Anterior cingulate cortex (tissue), 58 donors: ENCODE measurements at regions not wholly inside any gene's neighbourhood (a gene's known extent, or its start where the extent isn't known, plus 50 kb on each side); places are given as distances from the start of the nearest gene placed in this dataset.

ENCODE experiments used
- DNase-seq, 58 donors: peaks; one replicate each; lab custom pipeline; 2025; lab: John Stamatoyannopoulos, UW

DNA sequence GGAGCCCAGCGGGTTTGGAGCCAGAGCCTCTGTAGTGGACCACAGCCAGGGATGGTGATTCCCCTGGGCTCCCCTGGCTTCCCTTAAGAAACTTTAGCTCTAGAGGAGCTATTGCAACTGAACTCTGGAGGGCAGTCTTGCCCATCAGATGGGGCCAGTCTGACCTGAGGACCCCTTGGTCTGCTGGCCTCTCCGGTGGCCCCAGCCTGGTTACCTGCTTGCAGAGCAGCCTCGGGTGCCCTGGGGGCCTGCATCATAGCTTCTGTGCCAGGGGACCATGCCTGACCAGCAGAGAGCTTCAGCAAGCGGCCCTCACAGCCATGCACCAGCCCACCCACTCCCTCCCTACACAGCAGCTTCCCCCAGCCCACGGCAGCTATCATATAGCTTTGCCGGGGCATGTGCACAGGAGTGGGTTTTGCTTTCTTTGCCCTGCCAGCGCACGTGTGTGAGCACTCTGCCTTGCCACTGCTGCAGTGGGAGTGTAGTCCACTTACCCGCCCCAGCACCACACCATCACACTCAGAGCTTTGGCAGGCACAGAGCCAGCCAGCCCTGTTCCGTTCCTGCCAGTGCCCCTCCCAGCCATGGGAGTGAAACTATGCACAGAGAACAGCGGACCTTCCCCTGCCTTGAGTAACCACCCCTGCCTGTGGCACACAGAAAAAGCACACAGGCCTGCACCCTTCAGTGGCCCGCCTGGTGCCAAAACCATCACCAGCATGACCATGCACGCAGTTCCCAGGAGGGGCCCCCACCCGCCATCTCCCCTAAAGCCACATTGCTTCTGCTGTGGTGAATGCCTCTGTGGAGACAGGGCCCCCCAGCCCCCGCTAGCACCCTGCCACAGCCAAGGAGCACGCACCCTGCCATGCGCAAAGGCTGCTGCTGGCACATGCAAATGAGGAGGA is 442.9 kb upstream of the NEGR1 start:
- no peak for DNase-seq

DNA sequence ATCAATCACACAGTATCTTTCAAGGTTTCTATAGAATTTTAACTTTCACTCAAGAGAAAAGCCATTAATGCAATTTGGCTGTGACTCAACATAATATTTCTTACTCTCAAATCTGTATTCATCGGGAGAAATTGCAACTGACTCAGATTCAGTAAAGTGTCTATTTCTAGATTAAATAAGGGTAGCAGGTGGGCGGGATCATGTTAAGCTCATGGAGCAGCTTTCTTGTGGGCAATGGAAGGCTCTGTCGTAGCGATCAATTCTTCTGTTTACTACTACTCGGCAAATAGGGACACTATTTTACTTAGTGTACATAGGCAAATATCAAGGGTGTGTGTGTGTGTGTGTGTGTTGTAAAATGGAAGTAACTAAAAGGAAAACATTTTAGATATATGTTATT is 423.6 kb upstream of the NEGR1 start:
- no peak for DNase-seq

DNA sequence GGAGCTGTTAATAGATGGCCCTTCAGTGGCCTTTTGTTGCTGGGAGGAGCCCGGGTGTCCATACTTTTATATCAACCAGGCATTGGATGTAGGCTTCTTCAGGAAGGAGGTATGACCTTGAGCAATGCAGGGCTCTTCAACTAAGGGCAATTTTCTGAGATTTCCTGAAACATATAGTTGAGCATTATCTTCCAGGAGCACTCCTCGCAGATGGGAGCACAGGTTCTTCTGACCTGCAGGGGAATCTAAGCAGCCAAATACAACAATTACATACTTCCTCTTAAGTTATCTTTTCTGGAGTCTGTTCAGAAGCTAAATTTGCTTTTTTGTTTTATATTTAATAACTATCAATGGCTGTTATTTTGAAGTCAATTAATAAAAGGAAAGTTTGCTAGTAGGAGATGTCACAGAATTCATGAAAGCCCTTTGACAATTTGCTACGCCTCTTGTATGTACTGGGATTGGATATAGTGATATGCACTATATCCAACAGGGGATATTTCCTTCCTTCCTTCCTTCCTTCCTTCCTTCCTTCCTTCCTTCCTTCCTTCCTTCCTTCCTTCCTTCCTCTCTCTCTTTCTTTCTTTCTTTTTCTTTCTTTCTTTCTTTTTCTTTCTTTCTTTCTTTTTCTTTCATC is 422.6 kb upstream of the NEGR1 start:
- no peak for DNase-seq

DNA sequence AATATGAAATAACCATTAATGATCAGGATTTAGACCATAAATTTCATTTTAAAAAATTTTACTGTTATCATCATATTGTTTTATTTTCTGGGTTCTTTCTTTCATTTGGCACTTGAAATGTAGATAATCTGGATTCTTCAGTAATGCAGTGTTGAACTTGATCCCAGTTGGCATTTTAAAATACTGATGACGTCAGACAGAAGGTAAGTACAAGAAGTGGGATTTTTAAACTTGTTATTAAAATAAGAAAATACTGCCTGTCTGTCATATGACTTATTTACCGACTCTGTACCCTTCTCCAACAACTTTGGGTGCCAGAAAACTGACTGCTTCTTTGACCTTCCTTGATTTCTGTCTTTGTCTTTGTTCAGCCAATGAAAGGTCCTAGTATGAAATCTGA is 415.1 kb upstream of the NEGR1 start:
- no peak for DNase-seq

DNA sequence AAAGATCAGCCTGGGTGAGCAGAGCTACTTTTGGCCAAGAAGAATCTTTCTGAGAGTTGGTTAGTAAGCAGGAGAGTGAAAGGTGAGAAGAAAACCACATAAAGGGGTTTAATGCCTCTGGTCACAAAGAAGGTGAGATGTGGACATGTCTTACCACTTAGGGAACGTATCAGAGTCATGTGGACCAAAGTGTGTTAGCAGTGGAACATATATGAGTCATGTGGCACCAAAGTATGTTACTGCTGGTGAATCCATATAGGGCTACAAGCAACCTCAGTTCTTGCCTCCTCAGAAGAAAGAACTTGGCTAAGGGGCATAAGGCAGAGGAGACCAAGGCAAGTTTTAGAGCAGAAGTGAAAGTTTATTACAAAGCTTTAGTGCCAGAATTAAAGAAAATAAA is 411.6 kb upstream of the NEGR1 start:
- DNase-seq, result no peak

DNA sequence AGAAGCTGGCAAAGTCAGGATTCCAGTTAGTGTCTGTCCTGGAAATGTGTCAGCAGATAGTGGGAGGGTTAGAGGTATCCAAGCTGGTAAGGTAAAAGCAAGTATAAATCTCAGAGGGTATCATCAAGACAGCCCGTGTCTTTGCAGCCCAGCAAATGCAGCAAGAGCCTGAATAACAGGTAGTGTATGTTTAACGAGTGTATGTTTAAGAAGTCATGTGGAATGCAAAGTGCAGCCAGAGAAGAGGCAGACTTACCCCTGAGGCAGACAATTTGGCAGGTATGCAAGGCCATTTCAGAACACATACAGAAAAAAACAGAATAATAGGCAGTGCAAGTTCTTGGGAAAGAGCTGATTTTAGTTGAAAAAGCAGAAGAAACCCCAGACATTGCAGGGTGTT is 411.0 kb upstream of the NEGR1 start:
- DNase-seq, result no peak

DNA sequence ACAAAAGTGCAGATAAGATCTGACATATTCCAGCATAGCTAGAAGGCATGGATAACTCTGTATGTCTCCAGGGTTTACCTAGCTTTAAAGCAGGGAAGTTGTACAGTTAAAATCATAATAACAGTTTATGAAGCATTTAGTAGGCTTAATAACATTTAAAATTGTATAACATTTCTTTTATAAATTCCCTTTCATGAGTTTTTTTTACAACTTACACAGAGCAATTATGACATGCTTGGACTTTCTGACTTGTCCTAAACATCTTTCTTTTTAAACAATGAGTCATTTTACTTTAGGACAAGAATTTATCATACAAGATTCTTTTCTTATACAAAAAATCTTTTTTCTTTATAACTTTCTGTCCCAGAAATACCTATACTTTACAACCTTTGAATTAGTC is 408.5 kb upstream of the NEGR1 start:
- DNase-seq, result no peak

DNA sequence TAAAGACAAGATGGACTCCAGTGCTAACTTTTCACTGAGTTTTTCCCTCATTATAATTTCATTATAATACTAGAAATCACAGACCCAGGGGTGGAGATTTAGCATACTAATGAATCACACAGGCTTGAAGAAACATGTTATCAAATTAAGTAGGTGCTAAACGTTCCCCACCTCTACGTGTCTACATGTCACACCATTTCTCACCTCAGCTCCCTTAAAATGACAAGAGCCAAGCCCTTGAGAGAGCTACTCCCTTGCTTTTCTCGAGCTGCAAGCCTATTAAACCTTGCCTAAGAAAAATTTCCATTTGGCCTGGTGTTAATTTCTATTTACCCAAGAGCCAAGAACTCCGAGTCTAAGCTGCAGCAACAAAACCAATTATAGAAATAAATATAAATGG is 396.3 kb upstream of the NEGR1 start:
- DNase-seq, result no peak

DNA sequence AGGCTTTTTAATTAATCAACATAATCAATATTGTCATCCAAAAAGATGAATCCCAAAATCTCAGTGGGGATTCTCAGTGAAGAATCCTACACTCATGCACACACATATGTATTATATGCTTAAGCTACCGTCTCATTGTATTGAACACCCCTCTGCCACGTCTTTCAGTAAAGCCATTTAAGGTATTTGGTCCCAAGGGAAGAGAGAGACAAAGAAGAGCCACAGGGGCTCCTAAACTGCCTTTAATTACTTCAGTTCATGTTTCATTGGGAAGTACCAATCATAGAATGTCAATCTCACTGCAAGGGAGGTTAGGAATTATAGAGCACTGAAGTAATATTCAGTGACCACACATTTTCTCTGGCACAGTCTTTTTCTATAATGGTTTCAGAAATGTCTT is 388.6 kb upstream of the NEGR1 start:
- no peak for DNase-seq

DNA sequence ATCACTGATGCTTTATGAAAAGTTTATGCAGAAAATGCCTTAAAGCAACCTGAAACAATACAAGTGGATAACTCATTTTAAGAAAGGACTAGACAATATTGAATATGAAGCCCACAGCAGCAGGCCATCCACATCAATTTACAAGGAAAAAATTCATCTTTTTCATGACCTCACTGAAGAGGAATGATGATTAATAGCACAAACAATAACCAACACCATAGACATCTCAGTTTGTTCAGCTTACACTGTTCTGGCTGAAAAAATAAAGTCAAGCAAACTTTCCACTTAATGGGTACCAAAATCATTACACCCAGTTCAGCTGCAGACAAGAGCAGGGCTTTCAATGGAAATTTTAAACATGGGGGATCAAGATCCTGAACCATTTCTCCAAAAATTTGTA is 380.6 kb upstream of the NEGR1 start:
- no peak for DNase-seq

DNA sequence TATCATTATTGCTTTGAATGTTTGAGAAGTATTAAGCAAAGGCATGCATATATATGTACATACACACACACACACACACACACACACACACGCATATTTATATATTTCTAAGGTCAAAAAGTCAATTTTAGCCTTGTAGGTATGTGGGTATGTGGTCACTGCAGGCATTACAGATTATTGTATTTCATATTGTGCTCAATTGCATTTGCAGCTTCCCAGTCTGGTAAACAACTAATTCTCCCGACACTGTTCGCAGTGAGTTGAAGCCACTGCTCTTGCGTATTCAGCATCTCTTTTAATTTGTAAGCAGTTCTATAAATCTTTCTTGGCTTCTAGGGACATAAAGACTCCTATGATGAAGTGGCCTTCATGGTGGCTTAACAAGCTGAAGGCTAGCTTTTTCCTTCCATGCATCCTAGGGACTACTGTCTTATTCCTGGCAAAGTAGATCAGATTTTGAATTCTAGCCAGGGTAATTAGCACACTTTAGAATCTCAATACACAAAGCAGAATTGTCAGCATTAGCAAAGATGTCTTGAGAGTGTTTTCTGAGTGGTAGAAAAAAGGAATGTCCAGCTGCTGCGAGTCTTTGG is 368.6 kb upstream of the NEGR1 start:
- no peak for DNase-seq

DNA sequence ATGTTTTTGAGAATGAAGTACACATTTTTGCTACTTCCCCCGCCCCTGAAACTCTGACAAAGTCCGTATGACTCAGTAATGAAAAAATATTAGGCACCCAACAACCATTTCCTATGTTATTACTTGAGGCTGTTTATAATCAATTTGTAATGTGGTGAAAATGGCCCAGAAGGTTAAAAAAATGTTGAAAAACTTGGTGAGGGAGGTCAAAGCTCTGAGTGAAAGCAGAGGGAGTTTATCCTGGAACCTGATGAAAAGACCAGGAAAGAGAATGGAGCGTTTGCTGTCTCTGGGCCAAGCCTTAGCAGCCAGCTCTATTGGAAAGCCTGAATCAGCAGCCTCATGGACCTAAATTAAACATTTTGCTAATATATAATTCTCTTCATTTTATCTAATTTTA is 367.7 kb upstream of the NEGR1 start:
- peak in 2 of 58 donors; percentile 2 for DNase-seq

DNA sequence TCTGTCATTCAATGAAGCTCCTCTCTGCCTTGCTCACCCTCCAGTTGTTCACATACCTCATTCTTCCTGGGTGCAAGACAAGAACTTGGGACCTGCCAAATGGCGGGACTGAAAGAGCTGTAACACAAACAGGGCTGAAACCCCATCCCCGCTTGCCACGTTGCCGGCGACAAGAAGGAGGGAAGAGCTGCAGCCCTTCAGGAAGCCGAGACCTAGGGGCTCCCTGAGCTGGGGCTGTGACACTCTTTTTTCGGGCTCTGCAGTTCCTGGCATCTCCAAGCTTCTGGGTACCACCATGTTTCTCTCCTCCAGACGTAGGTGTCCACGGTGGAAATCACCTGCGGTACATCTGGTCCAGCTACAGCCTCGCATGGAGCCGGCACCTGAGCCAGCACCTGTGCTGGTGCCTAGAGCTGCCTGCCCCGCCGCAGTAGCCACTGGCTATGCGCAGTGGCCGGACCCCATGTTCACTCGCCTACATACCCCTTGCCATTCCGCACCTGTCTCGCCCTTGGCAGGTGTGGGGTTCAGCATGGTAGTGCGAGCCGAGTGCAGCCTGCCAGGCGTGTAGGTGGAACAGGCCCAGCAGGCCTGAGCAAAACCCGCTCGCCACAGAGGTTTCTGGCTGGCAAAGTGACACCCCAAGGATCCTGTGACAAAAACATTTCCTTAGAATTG is 367.0 kb upstream of the NEGR1 start:
- peak in 2 of 58 donors; percentile 2 to 12 for DNase-seq

DNA sequence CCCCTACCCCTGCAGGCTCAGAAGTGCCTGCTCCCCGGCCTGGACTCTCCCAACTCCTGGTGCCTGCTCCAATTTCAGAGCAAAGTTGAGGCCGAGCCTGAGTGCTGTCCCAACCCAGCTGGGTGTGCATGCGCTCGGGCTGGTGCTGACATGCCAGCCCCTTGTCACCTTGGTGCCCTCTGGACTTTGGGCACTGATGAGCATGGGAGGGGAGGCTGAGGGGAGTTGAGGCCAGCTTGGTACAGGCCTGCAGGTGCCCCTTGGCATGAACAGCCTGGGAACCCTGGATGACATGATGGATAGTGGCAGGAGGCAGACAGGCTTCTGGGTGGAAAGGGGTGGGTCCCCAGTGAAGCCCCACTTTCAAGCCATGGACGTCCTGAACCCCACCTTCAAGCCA is 366.1 kb upstream of the NEGR1 start:
- peak in 1 of 58 donors; percentile 1 for DNase-seq

DNA sequence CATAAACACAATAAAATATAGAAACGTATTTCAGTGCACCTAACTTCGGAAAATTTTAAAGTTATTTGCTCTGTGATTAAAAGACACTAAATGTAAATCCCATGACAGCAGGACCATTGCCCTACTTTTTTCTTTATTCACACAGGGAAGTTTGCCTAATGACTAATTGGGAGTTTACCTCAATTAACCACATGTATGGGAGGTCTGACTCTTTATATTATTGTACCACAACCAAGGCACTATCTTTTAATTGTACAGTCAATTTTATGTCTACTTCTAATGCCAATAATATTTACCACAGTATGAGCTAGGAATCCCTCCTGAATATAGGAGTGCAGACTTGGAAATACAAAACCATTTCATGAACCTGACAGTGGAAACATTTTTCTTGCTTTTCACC is 360.8 kb upstream of the NEGR1 start:
- no peak for DNase-seq

DNA sequence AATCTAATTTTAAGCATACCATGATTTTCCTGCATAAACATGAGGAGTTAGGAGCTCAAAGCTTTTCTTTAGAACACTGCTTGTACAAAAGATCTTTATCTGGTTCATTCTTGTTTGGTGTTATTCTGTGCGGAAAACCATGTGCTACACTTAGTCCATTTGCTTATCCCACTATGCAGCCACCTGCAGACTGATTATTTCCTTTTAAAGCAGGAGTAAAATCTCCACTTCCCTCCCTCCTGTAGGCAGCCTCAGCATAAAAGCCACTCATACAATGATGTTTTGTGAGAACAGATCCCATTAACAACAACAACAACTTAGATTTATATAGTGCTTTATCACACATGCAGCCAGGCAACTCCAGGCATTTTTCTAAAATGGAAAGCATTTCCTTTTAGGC is 355.3 kb upstream of the NEGR1 start:
- no peak for DNase-seq

DNA sequence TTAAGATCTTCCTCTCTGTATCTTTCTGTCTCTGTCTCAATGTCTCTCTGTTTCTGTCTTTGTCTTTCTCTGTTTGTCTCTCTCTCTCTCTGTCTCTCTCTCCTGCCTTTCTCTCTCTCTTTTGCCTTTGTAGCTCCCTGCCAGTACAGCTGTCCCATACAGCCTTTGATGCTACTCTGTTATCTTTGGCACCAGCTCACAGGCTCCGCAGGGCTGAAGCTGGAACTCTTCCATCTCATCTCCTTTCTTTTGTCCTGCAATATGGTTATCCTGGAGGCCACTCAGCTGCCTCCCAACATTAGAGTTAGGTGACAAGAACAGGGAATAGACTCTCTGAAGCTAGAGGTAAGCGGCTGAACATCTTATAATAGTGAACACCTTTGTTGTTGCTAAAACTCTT is 354.3 kb upstream of the NEGR1 start:
- DNase-seq, result no peak

DNA sequence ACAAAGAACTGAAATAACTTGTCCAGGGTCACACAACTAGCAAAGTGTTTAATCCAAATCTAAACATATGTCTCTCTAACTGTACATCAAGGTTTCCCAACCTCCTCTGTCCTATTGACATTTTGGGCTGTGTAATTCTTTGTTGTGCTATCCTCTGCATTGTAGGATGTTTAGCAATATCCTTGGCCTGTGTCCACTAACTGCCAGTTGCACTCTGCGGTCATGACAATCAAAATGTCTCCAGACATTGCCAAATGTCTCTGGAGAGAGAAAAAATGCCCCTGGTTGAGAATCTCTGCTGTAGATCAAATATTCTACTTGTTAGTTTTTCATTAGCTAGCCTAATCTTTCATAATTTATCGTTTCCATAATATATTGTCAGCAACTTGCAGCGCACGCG is 353.4 kb upstream of the NEGR1 start:
- no peak for DNase-seq

DNA sequence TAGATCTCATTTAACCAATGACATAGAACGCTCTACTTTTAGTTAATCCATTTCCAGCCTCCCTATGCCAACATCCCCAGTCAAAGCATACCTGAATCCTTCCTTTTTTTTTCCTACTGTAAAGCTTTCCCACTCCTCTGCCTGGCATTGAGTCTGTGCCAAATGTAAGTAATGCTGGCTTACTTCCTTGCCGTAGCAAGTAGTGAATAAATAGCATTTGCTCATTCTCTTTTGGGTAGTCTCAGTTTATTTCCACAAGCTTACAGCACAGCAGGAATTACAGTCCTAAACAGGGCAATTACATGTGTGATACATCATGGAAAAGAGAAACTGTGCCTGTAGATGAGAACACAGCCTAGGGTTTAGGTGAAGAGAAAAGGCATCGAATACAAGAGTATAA is 352.6 kb upstream of the NEGR1 start:
- DNase-seq, result no peak

DNA sequence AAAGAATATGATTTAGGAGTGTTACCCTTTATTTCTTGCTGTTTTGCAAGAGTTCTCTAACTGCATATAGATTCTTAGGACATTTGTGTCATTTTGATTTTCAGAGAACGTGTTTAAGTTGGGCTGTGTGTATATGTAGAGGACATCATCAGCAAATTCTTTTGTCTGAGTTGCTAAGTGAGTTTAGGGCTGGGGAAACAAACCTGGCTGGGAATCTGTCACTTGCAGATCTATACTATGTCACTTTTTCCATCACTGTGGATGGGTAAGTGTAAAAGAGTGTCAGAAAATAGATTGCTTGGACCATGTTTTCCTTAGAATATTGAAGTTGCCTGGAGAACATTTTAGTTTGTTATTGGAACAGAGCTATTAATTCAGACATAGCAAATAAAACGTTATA is 349.1 kb upstream of the NEGR1 start:
- DNase-seq, result no peak

DNA sequence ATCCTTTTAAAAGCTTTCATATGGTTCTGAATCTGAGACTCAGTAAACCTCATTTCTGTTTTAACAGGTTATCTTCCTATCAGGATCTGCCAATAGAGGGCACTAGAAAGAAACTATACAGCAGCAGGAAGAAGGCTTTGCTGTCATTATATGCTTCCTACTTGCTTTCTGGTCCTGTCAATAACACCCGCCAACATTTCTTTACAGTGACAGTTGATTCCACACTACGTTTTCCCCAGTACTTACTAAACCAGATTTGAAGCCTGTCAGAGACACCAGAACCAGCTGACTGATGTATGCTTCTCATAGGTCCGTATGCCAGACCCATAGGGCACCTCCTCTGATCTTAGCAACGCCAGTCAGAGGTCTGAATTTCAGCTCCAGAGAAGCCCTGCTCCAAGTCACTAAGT is 341.0 kb upstream of the NEGR1 start:
- peak in 9 of 58 donors; percentile 2 to 29 (median 6) for DNase-seq
